HCT116 (cell line): ENCODE measurements at regions not wholly inside any gene's neighbourhood (a gene's known extent, or its start where the extent isn't known, plus 50 kb on each side); places are given as distances from the start of the nearest gene placed in this dataset.

Experiments used
- ATF3 ChIP-seq: IDR thresholded peaks from 2 replicates; pipeline ENCODE4 v1.6.1; 2012
- CTCF ChIP-seq, 3 experiments: fragments of 200-600 bp in 1 of 3; sonication (generic) in 1 of 3; IDR thresholded peaks in 2 of 3; conservative IDR thresholded peaks in 1 of 3; 2 replicates each; pipeline ENCODE4 v1.5.1; 2012 to 2017; ENCODE audit warnings: low read depth in 2 of 3, low read length in 2 of 3, antibody characterized with exemption in 1 of 3, borderline replicate concordance in 1 of 3, control low read depth in 1 of 3, mild to moderate bottlenecking in 1 of 3, mixed read lengths in 1 of 3, mixed run types in 1 of 3, moderate library complexity in 1 of 3; ENCODE audit not compliant: insufficient read depth in 1 of 3
- EZH2 ChIP-seq: fragments of 200-600 bp; sonication (generic); IDR thresholded peaks from 2 replicates; pipeline ENCODE4 v1.6.1; 2017; ENCODE audit warnings: antibody characterized with exemption, mixed run types
- POLR2A ChIP-seq: IDR thresholded peaks from 2 replicates; pipeline ENCODE4 v1.7.0; 2011; ENCODE audit warnings: borderline replicate concordance; ENCODE audit not compliant: insufficient read depth, insufficient read length; ENCODE audit errors: extremely low read depth
- RAD21 ChIP-seq: IDR thresholded peaks from 2 replicates; pipeline ENCODE4 v1.6.1; 2012; ENCODE audit warnings: low read depth, mild to moderate bottlenecking
- SP1 ChIP-seq: IDR thresholded peaks from 2 replicates; pipeline ENCODE4 v1.6.1; 2012; ENCODE audit warnings: low read depth

- TF ChIP-seq CTCF (IDR thresholded peaks at IDR 0.05 in 2 of 3, conservative IDR thresholded peaks at IDR 0.05 in 1 of 3; ENCODE audit: borderline replicate concordance in 1 of 3, insufficient read depth in 1 of 3, low read depth in 2 of 3, low read length in 2 of 3) (no peak), RAD21 (no peak), SP1 (no peak), POLR2A (no peak), ATF3 (no peak), EZH2 (no peak)
These were observed 268.1 kb upstream of the LINC00305 start for GRCh38 chr18:64416990-64417389.
